NK-92 (cell line): ENCODE measurements at regions not wholly inside any gene's neighbourhood (a gene's known extent, or its start where the extent isn't known, plus 50 kb on each side); places are given as distances from the start of the nearest gene placed in this dataset.

Experiments
- DNase-seq: peaks from one replicate; lab custom pipeline; 2025; ENCODE audit not compliant: unreplicated experiment; lab: John Stamatoyannopoulos, UW

DNA sequence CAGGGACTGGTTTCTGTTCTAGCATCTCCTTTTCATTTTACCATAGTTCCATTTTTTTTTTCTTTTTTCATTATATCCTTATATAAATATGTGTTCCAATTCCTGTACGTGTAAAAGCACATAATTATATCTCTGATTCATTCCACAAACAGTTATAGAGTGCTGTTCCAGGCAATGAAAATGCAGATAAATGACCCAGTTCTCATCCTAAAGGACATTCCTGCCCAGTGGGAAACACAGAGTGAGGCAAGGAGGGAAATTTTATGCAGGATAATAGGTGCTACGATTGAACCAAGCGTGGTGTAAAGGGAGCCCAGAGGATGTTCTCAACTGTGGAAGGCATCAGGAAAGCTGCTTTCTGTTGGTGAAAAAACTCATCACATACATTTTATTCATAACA, 408.1 kb downstream of the GATA3 start:
- no peak for DNase-seq

DNA sequence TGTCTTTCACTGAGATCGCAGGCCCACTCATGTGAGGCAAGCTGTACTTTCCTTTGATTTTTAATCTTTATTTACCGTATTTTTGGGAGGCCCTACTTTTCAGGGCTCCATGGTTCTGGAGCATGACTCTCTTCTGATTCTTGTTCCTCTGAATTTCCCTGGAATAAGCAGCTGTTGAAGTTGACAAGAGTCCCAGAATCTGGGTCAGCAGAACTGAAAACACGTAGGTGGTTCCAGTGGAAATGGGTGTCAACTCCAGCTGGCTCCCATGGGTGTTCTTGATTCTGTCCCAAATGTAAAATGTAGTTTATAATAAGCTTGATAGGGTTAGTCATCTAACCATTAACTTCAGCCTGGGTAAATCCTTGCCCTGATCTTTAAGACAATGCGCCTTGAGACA, 409.4 kb downstream of the GATA3 start:
- no peak for DNase-seq

DNA sequence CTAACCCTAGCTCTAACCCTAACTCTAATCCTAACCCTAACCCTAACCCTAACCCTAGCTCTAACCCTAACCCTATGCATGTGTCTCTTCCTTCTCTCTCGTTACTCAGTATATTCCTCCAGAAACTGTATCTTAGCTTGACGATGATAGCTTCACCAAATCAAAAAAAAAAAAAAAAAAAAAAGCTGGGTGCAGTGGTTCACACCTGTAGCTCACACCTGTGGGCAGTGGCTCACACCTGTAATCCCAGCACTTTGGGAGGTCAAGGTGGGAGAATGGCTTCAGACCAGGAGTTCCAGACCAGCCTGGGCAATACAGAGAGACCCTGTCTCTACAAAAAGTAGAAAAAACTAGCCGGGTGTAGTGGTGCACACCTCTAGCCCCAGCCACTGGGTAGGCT, 414.0 kb downstream of the GATA3 start:
- no peak for DNase-seq

DNA sequence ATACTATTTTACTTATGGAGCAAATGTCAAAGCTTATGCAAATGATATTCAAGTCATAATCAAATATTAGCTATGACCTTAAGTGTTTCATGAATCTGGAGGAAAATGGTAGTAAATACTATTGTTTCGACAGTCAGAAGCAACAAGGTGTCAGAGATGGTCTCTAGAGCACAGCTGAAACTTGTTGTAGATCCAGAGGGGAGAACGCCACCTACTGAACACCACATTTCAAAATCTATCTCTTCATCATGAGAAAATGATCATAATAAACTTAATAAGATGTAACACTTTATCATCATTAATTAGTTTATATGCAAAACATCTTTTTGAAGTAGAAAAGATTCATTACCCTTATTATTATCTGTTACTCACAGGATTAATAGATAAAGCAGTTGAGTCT, 418.7 kb downstream of the GATA3 start:
- no peak for DNase-seq

DNA sequence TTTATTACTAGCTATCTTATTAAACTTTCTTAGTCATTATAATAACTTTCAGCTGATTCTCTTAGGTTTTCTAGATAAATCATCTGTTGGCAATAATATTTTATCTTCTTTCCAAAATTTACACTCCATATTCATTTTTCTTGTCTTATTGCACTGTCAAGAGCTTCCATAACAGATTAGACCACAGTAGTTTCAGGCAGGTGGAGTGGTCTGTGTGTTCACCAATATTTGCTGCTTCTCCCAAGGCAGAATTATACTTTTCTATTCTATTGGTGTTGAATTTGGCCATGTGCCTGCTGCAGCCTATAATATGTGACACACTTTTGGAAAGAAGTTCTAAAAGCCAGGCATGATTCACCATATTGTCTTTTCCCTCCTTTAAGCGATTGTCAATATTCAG, 422.8 kb downstream of the GATA3 start:
- DNase-seq = no peak

DNA sequence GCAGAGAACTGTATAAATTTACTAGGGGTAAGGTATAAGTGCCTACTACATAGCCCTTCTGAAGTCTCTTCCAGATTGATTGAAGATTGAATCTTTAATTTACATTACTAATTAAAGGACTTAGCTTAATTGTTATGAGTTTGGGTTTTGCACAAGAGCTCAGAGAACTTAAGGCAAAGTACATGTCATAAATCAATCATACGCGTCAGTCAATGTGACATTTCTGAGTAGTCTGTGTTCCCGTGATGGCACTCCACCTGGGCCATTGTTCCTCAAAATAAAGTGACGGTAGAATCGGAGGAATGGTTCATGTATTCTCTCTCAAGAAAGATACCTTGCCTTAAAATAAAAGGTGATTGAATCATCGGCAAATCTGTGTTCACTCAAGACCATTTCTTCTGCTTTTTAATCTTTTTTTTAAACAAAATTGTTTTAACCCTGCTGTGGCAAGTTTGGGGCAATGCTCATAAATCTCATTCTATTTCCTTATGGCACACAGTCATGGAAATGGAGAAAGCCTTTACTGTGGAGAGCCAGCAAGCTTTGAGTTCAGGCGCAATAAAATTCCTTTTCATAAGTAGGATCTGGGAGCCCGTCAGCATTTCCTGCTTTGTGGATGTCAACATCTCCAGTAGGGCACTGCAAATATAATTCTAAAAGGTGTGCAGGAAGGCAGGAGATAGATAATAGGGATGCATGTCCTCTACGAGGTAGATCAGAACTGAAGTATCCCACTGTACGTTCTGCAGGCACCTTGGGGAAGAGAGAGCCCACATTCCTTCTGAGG, 427.4 kb downstream of the GATA3 start:
- DNase-seq = no peak

DNA sequence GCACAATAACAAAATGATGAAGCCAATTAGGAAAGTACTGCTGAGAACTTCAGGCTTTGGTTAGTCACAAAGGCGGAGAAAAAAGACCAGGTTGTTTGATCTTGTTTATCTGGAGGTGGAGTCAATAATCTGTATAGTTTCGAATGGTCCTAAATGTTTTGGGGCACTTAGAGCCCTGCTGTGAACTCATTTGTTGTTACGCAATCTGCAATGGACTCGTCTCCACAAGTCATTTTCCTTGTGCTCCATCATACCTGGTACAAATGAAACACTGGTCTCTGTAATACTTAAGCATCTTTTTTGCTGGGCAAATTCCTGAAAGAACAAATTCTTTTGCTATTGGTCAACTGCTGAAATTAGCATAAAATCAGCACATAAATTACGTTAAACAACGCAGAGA, 430.5 kb downstream of the GATA3 start:
- no peak for DNase-seq

DNA sequence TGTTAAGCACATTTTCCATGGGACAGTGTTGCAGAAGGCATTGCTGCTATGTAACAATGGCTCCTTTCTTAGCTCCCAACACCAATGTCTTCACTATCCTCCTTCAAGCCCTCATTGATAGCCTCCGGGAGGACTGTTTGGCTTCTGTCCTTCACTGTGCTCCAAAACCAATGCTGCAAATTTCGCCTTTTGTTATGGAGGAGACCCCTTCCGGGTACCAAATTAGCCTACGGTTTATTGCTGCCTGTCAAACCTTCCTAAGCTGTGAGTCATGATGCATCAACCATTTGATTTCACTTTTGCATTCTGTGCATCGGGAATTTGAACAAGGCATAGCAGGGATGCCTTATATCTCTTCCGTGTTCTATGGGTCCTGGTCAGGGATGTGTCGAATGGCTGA, 432.9 kb downstream of the GATA3 start:
- DNase-seq = no peak

DNA sequence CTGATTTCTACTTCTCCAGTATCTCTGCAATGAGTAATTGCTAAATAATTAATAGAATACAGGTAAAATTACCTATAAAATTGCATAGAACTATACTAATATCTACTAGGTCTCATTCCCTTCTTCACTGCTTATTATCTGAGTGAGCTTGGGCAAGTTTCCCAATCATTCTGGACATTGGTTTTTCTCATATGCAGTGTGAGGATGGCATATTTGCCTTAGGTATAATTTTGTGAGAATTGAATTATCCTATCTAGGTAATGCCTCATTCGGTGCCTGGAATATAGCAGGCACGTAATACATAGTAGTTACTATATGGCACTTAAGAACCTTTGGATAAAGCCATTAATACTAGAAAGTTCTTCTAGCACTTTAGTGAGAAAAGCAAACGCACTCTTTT, 434.7 kb downstream of the GATA3 start:
- DNase-seq = no peak

DNA sequence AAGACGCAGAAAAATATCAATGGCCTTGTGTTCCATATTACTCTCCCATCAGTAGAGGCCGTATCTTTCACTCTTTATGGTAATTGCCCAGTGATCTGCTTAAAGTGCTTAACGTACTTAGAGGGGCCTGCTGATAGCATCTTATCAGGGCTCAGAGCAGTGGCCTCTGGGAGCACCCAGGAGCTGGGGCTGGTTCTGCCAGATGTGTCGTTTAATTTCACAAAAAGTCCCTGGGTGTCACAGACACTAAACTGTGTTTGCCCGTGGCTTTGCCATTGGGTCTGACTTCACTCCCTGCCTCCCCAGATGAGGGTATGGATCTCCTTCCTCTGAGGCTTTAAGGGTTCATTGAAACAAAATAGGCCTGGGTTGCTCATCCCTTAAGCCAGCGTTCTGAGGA, 435.3 kb downstream of the GATA3 start:
- no peak for DNase-seq

DNA sequence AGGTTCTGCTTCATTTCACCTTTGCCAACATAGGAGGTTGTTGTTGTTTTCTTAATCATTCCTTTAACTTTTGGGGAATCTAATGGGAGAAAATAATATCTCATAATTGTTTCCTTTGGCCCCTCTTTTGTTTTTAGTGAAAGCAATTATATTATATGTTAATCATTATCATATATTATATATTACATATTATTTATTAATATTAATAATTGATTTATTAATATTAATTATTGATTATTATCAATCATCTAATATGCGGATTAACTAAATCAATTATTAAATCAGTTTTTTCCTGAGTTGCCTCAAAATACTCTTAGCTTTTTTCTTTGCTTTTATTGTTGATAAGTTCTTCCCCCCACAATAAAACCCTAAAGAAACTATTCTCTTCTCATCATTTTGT, 443.8 kb downstream of the GATA3 start:
- DNase-seq = no peak

DNA sequence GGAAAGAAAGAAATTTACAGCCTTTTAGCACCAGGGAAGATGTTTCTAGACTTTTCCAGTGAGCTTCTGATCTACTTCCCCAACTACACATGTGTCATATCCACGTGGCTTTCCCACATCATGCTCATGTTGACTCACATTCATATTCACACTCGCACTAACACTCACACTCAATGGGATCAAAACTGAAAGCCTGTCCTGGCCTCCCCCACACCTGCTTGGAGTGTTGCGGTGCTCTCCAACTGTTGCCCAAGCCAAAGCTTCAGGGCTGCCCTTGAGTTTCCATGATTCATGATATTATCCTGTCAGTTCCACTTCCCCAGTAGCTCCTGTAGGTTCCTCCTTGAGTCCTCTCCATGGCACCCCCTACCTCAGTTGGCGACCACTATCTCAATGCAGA, 444.4 kb downstream of the GATA3 start:
- DNase-seq = no peak

DNA sequence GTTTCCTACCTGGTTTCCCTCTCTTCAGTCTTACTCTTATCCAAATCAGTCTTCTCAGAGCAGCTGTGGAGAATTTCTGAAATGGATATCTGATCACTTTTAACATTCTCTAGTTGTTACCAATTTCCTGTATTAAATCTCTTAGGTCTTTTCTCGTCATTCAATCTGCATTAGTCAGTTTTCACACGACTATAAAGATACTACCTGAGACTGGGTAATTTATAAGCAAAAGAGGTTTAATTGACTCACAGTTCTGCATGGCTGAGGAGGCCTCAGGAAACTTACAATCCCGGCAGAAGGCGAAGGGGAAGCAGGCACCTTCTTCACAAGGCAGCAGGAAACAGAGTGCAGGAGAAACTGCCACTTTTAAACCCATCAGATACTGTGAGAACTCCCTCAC, 444.8 kb downstream of the GATA3 start:
- DNase-seq = no peak

DNA sequence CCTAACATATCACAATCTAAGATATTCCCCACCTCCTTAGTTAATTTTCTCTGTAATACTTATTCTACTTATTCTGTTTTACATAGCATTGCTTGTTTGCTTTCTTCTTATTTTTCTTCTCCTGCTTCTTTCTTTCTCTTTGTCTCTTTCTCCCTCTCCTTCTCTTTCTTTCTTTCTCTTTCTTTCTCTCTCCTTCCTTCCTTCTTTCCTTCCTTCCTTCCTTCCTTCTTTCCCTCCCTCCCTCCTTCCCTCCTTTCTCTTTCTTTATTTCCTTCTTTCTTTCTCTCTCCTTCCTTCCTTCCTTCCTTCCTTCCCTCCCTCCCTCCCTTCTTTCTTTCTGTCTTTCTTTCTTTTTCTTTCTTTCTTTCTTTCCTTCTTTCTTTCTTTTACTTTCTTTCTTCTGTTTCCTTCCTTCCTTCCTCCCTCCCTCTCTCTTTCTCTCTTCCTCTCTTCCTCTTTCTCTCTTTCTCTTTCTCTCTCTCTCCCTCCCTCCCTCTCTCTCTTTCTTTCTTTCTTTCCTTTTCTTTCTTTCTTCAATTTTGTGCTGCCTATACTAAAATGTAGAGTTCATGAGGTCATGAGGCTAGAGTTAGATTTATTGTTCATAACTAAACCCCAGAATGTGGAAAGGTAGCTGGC, 445.4 kb downstream of the GATA3 start:
- DNase-seq = no peak

DNA sequence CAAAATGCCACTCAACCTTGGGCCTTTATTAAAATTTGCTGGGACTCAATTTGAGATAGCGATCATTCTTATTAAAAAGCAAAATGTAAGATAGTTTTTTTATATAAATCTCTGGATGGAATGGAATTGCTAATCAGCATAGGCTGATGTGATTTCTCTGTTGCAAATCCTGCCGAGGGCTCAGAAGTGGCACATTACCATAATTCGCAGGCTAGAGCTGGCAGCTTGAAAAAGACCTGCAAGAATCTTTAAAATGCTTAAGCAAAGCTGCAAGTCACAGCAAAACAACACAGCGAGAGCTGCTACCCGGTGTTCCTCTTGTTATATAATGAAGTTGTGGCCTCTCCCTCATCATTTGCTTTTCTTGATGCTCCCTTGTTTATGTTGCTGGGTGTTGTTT, 448.1 kb downstream of the GATA3 start:
- DNase-seq = no peak

DNA sequence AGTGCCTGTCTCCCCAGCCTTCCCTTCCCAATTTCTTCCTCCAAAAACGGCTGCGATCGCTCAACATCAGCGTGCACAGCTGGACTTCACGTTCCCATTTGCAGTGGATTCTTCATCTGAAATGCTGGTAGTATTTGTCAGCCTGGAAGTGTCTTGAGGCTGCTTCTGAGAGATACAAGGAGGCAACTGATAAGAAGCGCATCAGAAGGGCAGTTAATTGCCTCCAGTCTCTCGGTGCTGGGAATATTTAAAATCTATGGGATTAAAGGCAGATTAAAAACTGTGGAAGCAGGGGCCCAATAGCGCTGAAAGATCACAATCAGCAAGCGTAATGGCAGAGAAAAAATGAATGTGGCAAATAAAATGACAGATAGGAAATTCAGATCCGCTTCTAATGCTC, 450.0 kb downstream of the GATA3 start:
- DNase-seq = no peak

DNA sequence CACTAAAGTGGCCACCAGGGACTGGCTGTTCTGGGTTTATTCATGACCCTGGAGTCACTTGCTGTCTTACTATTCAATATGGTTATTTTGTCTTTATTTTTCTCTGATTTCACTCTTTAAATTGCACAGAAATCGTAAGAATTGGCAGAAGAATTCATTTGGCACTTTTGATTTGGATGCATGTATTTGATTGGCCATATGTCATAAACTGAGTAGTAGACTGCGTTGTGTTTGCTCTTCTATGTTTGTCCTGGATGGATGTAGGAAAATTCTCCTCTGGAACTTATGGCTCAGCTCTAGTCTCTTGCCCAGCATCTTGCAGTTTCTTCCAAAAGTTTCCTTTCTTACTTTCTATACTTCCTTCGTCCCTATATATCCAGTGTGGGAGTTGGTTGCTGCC, 452.7 kb downstream of the GATA3 start:
- DNase-seq = no peak

DNA sequence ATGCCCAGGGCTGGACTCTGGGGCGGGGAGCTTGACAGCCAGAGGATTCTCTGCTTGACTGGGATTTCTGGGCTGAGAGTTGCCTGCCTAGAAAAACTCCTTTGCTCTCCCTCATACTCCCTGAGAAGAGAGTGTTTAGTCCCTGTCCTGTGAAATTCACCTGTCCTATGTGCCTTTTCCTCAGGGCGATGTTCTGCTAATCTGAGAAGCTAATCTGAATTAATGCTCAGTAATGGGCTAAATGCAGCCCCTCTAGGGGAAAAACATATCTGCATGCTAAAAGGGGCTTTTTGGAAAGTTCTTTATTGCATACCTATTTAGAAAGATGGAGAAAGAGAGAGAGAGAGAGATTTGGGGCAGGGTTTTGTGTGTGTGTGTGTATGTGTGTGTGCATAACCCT, 454.4 kb downstream of the GATA3 start:
- DNase-seq = no peak

DNA sequence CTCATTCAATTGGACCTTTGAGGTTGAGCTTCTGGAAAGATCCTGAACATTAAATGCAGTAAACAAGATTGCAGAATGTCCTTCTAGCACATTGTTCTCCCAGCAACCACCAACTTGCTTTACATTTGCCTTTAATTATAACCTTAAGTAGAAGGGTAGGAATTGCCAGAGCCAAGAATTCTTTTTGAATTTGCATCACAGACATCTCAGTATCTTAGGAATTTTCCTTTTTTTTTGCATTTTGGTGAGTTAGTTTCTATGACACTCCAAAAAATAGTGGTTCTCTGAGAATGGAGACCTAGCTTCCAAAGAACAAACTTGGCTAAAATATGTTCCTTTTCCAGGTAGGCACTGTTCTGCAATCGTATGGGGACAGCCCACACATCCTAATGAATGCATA, 456.0 kb downstream of the GATA3 start:
- DNase-seq = no peak

DNA sequence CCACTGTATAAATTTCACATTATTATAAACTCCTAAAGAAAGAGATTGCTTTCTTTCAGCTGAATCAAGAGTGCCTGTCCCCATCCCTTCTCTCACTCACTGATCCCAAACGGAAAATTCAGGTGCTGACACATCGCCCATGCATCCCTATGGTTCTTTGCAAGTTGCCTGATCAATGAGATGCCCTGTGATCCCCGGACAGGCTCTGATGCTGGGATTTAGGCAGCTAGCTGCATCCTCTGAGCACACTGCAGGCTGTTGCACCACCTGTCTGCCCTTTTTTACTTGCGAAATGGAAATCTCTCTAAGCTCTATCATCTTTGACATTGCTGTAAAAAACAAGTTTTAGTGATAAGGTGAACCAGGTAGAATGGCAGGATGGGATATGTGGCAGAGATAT, 456.5 kb downstream of the GATA3 start:
- DNase-seq = no peak

DNA sequence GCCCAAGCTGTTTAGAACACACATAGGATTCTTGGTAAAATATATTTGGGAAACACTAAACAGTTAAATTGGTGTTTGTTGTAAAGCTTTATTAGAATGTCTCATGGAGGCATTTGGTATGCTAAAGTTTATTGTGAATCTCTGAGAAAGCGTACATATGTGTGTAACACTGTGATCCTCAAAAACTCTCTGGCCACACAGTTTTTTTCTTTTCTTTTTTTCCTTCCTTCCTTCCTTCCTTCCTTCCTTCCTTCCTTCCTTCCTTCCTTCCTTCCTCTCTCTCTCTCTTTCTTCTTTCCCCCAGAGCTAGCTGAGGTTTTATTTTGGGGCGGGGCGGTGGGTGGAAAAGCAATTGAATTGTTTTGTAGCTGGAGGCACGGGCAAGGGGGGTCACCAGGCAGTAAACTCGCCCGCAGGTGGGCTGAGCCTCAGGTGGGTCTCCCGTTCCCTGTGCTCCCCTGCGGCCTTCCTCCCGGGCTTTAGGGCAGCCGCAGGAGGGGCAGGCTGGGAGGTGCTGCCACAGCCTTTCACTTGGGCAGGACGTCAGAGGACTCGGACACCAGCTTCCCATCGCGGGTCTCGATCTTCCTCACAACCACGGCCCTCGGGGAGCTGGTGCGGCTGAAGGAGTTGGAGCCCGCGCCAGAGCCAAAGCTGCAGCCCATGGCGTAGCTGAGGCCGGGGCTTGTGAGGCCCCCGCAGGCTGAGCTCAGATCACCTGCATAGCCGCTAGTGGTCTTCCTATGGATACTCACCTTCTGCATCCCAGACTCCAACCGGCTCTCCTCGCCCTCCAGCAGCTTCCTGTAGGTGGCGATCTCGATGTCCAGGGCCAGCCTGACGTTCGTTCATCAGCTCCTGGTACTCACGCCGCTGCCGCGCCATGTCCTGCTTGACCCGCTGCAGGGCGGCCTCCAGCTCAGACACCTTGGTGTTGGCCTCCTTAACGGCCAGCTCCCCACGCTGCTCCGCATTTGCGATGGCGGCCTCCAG, 459.0 kb downstream of the GATA3 start:
- no peak for DNase-seq

DNA sequence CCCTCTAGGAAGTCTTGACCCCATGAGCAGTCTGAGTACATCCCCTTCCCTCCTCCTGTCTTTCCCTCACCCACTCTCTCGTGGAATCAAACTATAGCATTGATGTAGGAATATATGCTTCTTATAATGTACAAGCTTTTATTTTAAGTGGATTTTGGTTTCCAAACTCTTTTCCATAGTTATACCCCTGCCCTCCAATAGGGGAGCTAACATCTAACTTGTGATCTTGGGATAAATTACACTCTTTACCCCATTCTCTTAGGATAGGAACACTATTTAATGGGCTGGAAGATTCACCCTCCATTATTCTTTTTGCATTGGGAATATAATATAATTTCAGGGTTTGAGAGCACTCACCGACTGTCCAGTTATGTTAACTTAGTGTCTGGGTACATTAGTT, 465.9 kb downstream of the GATA3 start:
- DNase-seq = no peak
